K562 (cell line): ENCODE measurements at regions not wholly inside any gene's neighbourhood (a gene's known extent, or its start where the extent isn't known, plus 50 kb on each side); places are given as distances from the start of the nearest gene placed in this dataset.
A peak's percentile ranks its signal among the peaks of the same experiment; 100 is the strongest.

Source experiments
- ATAC-seq: fragments of 200-7000 bp; cut with Tn5 transposase; 3 replicates; pipeline ENCODE4 v1.9.1; 2020; ENCODE audit warnings: moderate library complexity
- BruUV-seq: library from RNA; stranded (reverse); fragments of 400-500 nt; replicated peaks from 2 replicates; lab custom pipeline; 2021; lab: Mats Ljungman, UMichigan
- CTCF ChIA-PET: fragments of 300-600 bp; formaldehyde crosslinking; extraction: SDS; loops from one replicate; lab custom pipeline; 2021; ENCODE audit warnings: low intra/inter-chr PET ratio; lab: Yijun Ruan, JAX
- POLR2A ChIA-PET: fragments of 300-600, 350-650 bp; sonication (Branson Sonifier 250); formaldehyde crosslinking; extraction: SDS; loops from one replicate; lab custom pipeline; 2021; ENCODE audit warnings: antibody characterized with exemption, inconsistent platforms; lab: Yijun Ruan, JAX
- DNase-seq, 4 experiments: peaks; one replicate each; pipeline versions ENCODE4 v3.0.0 to v3.0.0-alpha.2; 2011 to 2018; ENCODE audit warnings: low spot score in 3 of 4, mixed read lengths in 3 of 4; ENCODE audit errors: extremely low read depth in 1 of 4
- FAIRE-seq: peaks from 2 replicates; lab custom pipeline; 2011; peaks lifted over from hg19 to GRCh38; lab: Jason Lieb, UNC
- H2AFZ ChIP-seq: 2 replicates; pipeline ENCODE4 v1.6.0; 2011; ENCODE audit warnings: low read depth, low read length, control low read depth, inconsistent platforms
- H3K27ac ChIP-seq: fragments of 200-600 bp; 3 replicates; pipeline ENCODE4 v1.8.0; 2011; ENCODE audit warnings: low read depth, mild to moderate bottlenecking, control low read depth, inconsistent platforms, low read length, moderate library complexity, mixed read lengths; ENCODE audit errors: extremely low read depth
- H3K27me3 ChIP-seq, 2 experiments: fragments of 300-600 bp in 1 of 2; 2 replicates in 1 of 2; 3 replicates in 1 of 2; pipeline versions ENCODE4 v1.6.0 to v1.8.0; 2011; ENCODE audit warnings: inconsistent platforms in 2 of 2, low read length in 2 of 2, mild to moderate bottlenecking in 1 of 2, mixed read lengths in 1 of 2, moderate library complexity in 1 of 2; ENCODE audit not compliant: control insufficient read depth in 2 of 2, insufficient read depth in 2 of 2
- H3K36me3 ChIP-seq: fragments of 300-600 bp; 3 replicates; pipeline ENCODE4 v1.8.0; 2011; ENCODE audit warnings: mild to moderate bottlenecking, low read length, inconsistent platforms; ENCODE audit not compliant: control insufficient read depth, insufficient read depth
- H3K4me1 ChIP-seq, 2 experiments: fragments of 200-600 bp in 1 of 2; replicated peaks in 1 of 2; 2 replicates in 1 of 2; 3 replicates in 1 of 2; pipeline versions ENCODE4 v1.5.1 to v1.8.0; 2011; ENCODE audit warnings: inconsistent platforms in 2 of 2, low read length in 2 of 2, mild to moderate bottlenecking in 1 of 2, mixed read lengths in 1 of 2, moderate library complexity in 1 of 2; ENCODE audit not compliant: control insufficient read depth in 2 of 2, insufficient read depth in 2 of 2
- H3K4me2 ChIP-seq: 2 replicates; pipeline ENCODE4 v1.6.1; 2011; ENCODE audit warnings: low read length, control low read depth, inconsistent platforms, mixed read lengths; ENCODE audit not compliant: insufficient read depth
- H3K4me3 ChIP-seq: fragments of 200-600 bp; sonication (generic), shearing (Covaris generic); 2 replicates; pipeline ENCODE4 v1.5.1; 2016; ENCODE audit warnings: control low read depth, inconsistent platforms
- H3K79me2 ChIP-seq: fragments of 200-600 bp; 3 replicates; pipeline ENCODE4 v1.8.0; 2011; ENCODE audit warnings: low read length, inconsistent platforms; ENCODE audit not compliant: control insufficient read depth, insufficient read depth
- H3K9ac ChIP-seq, 2 experiments: 2 replicates each; pipeline versions ENCODE4 v1.6.0 to v1.6.1; 2011; ENCODE audit warnings: low read depth in 2 of 2, low read length in 2 of 2, control low read depth in 1 of 2, inconsistent platforms in 1 of 2, mild to moderate bottlenecking in 1 of 2, mixed read lengths in 1 of 2; ENCODE audit not compliant: insufficient read depth in 1 of 2
- H3K9me1 ChIP-seq: one replicate; pipeline ENCODE4 v1.6.0; 2011; ENCODE audit warnings: inconsistent platforms, mild to moderate bottlenecking, low read length, moderate library complexity; ENCODE audit not compliant: control insufficient read depth, insufficient read depth
- H3K9me3 ChIP-seq: replicated peaks from 2 replicates; pipeline ENCODE4 v1.5.1; 2011; ENCODE audit warnings: low read depth, low read length, inconsistent platforms; ENCODE audit not compliant: control insufficient read depth, insufficient read depth
- H4K20me1 ChIP-seq: replicated peaks from 2 replicates; pipeline ENCODE4 v1.6.1; 2011; ENCODE audit warnings: low read length, inconsistent platforms, mixed read lengths; ENCODE audit not compliant: control insufficient read depth, insufficient read depth
- CEBPB ChIP-seq: fragments of 450-650 bp; IDR thresholded peaks from 2 replicates; pipeline ENCODE4 v1.6.1; 2016; ENCODE audit warnings: missing genetic modification characterization, missing compliant biosample characterization
- CEBPG ChIP-seq, 3 experiments: fragments of 200-800 bp in 1 of 3; sonication (Bioruptor generic) in 1 of 3; sonication (generic) in 1 of 3; formaldehyde crosslinking in 1 of 3; IDR thresholded peaks in 2 of 3; conservative IDR thresholded peaks in 1 of 3; 2 replicates each; pipeline versions ENCODE4 v1.6.1 to v1.8.0; 2016 to 2022; ENCODE audit warnings: missing compliant biosample characterization in 2 of 3, missing genetic modification characterization in 2 of 3, mild to moderate bottlenecking in 1 of 3, missing genetic modification reagents in 1 of 3
- FIP1L1 ChIP-seq: fragments of 200-400 bp; formaldehyde crosslinking; IDR thresholded peaks from 2 replicates; pipeline ENCODE4 v1.6.1; 2018; ENCODE audit warnings: mild to moderate bottlenecking, low read depth, low read length; ENCODE audit not compliant: poor library complexity, severe bottlenecking
- LEF1 ChIP-seq: fragments of 450-650 bp; IDR thresholded peaks from 2 replicates; pipeline ENCODE4 v1.6.1; 2016; ENCODE audit warnings: mild to moderate bottlenecking
- TGIF2 ChIP-seq: sonication (generic); formaldehyde crosslinking; IDR thresholded peaks from 2 replicates; pipeline ENCODE4 v1.8.1; 2022; ENCODE audit warnings: mild to moderate bottlenecking, missing genetic modification reagents, moderate library complexity
- TSC22D4 ChIP-seq: fragments of 450-650 bp; IDR thresholded peaks from 2 replicates; pipeline ENCODE4 v1.6.1; 2016; ENCODE audit warnings: missing genetic modification characterization, missing biosample characterization, control low read depth
- ZNF3 ChIP-seq: fragments of 250-450 bp; sonication (Bioruptor Pico); IDR thresholded peaks from 2 replicates; pipeline ENCODE4 v1.5.0; 2021; ENCODE audit warnings: mild to moderate bottlenecking, moderate library complexity
- ZNF79 ChIP-seq: fragments of 250-450 bp; sonication (Bioruptor Pico); IDR thresholded peaks from 2 replicates; pipeline ENCODE4 v1.4.0; 2020; ENCODE audit warnings: low read depth, mild to moderate bottlenecking, moderate library complexity
- in situ Hi-C: fragments of 300-500 bp; cut with MboI; formaldehyde crosslinking; loops from 4 replicates; pipeline ENCODE4 v1.15.0; 2018; ENCODE audit warnings: inconsistent platforms, mixed read lengths
- intact Hi-C: fragments of 100-400 bp; cut with micrococcal nuclease; formaldehyde crosslinking; loops from 2 replicates; pipeline ENCODE4 v1.14.2; 2022
- TF ChIP-seq, protein P1 (sequence below): fragments of 450-650 bp; IDR thresholded peaks from 2 replicates; pipeline ENCODE4 v1.6.1; 2016; ENCODE audit warnings: antibody characterized with exemption
- TF ChIP-seq, protein P2 (sequence below): fragments of 450-650 bp; IDR thresholded peaks from 2 replicates; pipeline ENCODE4 v1.6.1; 2016; ENCODE audit warnings: low read depth

DNA sequence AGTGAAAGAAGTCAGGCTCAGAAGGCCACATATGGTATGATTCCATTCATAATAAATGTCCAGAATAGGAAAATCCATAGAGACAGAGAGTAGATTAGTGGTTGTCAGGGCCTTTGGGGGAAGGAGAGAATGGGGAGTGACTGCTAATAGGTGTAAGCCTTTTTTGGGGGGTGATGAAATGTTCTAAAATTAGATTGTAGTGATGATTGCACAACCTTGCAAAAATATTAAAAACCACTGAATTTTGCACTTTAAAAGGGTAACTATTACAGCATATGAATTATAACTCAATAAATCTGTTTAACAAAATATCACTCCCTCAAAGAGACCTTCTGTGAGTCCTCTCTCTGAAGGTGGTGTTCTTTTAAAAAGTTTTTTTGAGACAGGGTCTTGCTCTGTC lies 72.3 kb upstream of the GRK3 start:
- CTCF ChIA-PET: no interaction called here
- H3K9me1 ChIP-seq: no peaks in the 10 kb centered on the region
- POLR2A ChIA-PET: no interaction called here
- FAIRE-seq: no peak
- no peak overlapping the region for H3K4me3 ChIP-seq
- intact Hi-C loops: no loop called here
- no peak for ATAC-seq
- H3K27ac ChIP-seq: no peak overlapping the region
- H3K79me2 ChIP-seq: no peaks in the 10 kb centered on the region
- DNase-seq: no peak
- no peak overlapping the region for H2AFZ ChIP-seq
- H3K27me3 ChIP-seq: no peaks in the 10 kb centered on the region
- in situ Hi-C loops: no loop called here
- H4K20me1 ChIP-seq: peaks cover 7% of the 10 kb centered on the region
- peaks cover 0 to 5% of the 10 kb centered on the region in 2 experiments; a peak in 2 of 5 replicates for H3K4me1 ChIP-seq
- TF ChIP-seq ZNF79 (no peak), CEBPB (tag) (peak; percentile 51), ZNF3 (no peak), TGIF2 (CRISPR knock-in tag) (no peak), CEBPG (CRISPR knock-in tag; IDR thresholded peaks at IDR 0.05) (no peak), CEBPG (tag; conservative IDR thresholded peaks at IDR 0.05 in 1 of 2, IDR thresholded peaks at IDR 0.05 in 1 of 2) (peak; percentile 19 to 30; a peak in 1 of 4 replicates), TSC22D4 (no peak), FIP1L1 (no peak), LEF1 (no peak)
- TF ChIP-seq, protein P1, sequence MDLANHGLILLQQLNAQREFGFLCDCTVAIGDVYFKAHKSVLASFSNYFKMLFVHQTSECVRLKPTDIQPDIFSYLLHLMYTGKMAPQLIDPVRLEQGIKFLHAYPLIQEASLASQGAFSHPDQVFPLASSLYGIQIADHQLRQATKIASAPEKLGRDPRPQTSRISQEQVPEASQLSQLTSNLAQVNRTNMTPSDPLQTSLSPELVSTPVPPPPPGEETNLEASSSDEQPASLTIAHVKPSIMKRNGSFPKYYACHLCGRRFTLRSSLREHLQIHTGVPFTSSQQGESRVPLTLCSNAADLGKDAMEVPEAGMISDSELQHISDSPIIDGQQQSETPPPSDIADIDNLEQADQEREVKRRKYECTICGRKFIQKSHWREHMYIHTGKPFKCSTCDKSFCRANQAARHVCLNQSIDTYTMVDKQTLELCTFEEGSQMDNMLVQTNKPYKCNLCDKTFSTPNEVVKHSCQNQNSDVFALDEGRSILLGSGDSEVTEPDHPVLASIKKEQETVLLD: no peak
- TF ChIP-seq, protein P2, sequence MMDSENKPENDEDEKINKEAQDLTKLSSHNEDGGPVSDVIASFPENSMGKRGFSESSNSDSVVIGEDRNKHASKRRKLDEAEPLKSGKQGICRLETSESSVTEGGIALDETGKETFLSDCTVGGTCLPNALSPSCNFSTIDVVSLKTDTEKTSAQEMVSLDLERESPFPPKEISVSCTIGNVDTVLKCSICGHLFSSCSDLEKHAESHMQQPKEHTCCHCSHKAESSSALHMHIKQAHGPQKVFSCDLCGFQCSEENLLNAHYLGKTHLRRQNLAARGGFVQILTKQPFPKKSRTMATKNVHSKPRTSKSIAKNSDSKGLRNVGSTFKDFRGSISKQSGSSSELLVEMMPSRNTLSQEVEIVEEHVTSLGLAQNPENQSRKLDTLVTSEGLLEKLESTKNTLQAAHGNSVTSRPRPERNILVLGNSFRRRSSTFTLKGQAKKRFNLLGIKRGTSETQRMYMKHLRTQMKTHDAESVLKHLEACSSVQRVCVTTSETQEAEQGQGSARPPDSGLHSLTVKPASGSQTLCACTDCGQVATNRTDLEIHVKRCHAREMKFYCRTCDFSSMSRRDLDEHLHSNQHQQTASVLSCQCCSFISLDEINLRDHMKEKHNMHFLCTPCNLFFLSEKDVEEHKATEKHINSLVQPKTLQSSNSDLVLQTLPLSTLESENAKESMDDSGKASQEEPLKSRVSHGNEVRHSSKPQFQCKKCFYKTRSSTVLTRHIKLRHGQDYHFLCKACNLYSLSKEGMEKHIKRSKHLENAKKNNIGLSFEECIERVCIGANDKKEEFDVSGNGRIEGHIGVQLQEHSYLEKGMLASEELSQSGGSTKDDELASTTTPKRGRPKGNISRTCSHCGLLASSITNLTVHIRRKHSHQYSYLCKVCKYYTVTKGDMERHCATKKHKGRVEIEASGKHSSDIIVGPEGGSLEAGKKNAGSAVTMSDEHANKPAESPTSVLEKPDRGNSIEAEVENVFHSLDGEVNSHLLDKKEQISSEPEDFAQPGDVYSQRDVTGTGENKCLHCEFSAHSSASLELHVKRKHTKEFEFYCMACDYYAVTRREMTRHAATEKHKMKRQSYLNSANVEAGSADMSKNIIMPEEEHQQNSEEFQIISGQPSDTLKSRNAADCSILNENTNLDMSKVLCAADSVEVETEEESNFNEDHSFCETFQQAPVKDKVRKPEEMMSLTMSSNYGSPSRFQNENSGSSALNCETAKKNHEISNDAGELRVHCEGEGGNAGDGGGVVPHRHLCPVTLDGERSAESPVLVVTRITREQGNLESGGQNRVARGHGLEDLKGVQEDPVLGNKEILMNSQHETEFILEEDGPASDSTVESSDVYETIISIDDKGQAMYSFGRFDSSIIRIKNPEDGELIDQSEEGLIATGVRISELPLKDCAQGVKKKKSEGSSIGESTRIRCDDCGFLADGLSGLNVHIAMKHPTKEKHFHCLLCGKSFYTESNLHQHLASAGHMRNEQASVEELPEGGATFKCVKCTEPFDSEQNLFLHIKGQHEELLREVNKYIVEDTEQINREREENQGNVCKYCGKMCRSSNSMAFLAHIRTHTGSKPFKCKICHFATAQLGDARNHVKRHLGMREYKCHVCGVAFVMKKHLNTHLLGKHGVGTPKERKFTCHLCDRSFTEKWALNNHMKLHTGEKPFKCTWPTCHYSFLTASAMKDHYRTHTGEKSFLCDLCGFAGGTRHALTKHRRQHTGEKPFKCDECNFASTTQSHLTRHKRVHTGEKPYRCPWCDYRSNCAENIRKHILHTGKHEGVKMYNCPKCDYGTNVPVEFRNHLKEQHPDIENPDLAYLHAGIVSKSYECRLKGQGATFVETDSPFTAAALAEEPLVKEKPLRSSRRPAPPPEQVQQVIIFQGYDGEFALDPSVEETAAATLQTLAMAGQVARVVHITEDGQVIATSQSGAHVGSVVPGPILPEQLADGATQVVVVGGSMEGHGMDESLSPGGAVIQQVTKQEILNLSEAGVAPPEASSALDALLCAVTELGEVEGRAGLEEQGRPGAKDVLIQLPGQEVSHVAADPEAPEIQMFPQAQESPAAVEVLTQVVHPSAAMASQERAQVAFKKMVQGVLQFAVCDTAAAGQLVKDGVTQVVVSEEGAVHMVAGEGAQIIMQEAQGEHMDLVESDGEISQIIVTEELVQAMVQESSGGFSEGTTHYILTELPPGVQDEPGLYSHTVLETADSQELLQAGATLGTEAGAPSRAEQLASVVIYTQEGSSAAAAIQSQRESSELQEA: no peak
- no TSS peak for BruUV-seq
- H3K9me3 ChIP-seq: no peaks in the 10 kb centered on the region
- H3K9ac ChIP-seq: no peak overlapping the region
- no peaks in the 10 kb centered on the region for H3K36me3 ChIP-seq
- H3K4me2 ChIP-seq: no peak overlapping the region
